GM10266 (cell line): ENCODE measurements at regions not wholly inside any gene's neighbourhood (a gene's known extent, or its start where the extent isn't known, plus 50 kb on each side); places are given as distances from the start of the nearest gene placed in this dataset.

Source experiments
- DNase-seq: peaks from one replicate; pipeline ENCODE4 v3.0.0; 2012; ENCODE audit errors: extremely low spot score
- TF ChIP-seq, protein P1 (sequence below): IDR thresholded peaks from 2 replicates; pipeline ENCODE4 v1.5.1; 2012; ENCODE audit warnings: mild to moderate bottlenecking, low read depth; ENCODE audit not compliant: control insufficient read depth, insufficient read depth; ENCODE audit errors: missing control alignments

DNA sequence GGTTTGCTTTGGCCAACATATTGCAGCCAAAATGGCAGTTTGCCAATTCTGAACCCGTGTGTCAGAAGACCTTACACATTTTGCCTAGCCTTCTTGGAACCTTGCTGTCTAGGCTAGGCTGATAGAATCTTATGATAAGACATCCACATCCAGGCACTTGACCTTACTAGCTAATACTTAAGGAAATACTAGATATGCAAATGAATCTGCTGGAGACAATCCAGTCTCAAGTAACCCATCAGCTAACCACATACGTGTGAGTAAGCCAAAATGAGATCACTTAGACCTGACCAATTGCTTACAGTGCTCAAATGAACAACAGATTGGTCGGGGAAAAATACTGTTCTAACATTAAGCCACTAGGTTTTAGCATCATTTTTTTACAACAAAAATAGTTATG, 1504.6 kb upstream of the CDH9 start:
- TF ChIP-seq, protein P1, sequence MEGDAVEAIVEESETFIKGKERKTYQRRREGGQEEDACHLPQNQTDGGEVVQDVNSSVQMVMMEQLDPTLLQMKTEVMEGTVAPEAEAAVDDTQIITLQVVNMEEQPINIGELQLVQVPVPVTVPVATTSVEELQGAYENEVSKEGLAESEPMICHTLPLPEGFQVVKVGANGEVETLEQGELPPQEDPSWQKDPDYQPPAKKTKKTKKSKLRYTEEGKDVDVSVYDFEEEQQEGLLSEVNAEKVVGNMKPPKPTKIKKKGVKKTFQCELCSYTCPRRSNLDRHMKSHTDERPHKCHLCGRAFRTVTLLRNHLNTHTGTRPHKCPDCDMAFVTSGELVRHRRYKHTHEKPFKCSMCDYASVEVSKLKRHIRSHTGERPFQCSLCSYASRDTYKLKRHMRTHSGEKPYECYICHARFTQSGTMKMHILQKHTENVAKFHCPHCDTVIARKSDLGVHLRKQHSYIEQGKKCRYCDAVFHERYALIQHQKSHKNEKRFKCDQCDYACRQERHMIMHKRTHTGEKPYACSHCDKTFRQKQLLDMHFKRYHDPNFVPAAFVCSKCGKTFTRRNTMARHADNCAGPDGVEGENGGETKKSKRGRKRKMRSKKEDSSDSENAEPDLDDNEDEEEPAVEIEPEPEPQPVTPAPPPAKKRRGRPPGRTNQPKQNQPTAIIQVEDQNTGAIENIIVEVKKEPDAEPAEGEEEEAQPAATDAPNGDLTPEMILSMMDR = no peak
- no peak for DNase-seq

DNA sequence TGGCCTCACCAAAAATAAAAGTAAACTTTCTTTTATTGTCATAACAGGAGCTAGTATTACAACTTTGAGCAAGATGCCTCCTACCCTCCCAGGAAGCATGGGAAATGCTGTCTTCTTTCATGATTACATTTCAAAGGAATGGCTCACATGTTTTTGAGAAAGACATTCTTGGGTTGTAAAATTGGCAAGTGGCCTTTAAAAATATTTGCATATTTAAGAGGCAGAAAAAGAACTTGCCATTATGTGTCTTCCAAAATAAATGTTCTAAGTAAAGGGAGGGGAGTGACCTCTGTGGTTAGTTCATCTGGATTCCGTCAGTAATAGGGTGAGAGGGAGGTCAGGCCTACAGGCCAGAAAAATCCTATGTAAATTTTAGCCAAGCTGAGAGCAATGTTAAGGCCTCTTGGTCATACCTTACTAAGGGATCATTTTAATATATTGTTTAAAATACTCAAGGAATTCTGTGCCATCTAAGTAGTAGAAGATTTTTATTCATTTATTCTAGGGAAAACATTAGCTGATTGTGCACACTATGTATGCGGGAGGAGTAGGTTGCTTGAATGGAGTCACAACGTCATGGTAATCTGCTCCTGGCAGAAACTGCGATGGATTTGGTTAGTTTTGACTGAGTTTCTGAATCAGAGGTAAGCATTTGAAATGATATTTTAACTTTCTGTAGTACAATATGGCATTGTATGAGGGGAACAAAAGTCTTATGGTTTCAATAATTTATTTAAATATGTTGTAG, 1485.7 kb upstream of the CDH9 start:
- DNase-seq = no peak
- TF ChIP-seq, protein P1 = no peak

DNA sequence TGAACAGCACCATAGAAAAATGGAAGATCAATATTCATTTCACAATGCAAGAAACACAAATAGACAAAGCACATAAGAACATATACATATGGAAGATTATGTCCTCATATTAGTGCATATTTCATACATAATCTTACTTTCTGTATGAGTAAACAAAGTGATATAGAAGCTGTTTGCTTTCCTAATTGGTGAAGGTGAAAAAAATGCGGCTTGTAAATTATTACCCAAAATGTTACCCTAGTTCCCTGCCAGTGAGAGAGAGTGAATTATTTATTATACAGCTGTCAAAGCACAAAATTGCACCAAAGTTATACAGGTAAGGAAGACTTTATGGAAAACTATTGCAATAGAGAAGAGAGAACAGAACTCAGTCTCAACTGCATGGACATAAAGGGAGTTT, 1485.0 kb upstream of the CDH9 start:
- TF ChIP-seq, protein P1 = no peak
- no peak for DNase-seq

DNA sequence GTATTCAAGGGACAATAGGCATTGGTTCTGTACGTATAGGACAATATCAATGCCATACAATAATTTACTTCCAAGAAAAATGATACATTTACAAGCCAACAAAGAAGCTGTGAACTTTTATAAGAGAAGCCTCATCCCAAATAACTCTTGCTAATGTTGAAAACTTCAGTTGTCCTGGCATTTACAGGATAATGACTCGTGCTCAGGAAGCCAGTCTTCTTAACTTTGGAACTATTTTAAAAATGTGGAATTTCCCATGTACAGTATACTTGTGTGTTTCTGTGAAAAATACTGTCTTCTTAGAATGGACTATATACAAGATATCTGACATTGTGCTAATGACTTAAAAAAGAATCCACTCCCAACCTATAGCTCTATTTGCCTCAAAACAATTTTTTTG, 1479.3 kb upstream of the CDH9 start:
- TF ChIP-seq, protein P1 = no peak
- DNase-seq = no peak

DNA sequence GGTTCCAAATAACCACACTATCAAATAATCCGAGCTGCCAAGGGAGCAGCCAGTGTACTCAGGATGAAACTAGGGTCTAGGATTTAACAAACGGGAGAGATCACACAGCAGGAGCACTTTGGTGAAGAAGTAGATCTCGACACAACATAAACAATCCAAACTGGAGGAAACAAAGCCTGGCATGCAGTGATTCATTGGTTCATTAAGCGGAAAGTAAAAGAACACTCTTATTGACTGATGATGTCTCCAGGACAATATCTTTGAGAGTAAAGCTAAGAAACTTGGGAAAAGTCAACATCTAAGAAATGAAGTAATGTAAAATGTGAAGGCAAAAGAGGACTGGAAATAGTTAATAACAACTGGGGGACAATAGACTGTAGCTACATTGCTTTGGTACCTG, 1478.3 kb upstream of the CDH9 start:
- TF ChIP-seq, protein P1 = no peak
- DNase-seq = no peak

DNA sequence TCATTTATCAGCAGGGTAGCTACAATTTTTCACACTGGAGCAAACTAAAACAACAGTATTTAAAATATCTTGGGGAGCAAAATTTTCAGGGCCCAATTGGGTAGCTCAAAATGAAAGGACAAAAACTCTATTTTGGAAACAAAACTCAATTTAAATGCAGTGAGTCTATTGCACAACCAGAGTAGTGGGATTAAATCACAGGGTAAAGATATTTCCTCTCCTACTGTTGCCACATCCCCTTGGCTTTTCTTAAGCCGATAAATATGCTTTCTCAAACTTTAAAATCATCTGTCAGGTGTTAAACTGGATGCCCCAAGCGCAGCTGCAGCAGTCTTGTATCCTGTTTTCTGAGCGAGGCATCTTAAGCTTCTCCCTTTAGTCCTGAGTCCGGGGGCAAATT, 1474.3 kb upstream of the CDH9 start:
- TF ChIP-seq, protein P1 = no peak
- DNase-seq = no peak

DNA sequence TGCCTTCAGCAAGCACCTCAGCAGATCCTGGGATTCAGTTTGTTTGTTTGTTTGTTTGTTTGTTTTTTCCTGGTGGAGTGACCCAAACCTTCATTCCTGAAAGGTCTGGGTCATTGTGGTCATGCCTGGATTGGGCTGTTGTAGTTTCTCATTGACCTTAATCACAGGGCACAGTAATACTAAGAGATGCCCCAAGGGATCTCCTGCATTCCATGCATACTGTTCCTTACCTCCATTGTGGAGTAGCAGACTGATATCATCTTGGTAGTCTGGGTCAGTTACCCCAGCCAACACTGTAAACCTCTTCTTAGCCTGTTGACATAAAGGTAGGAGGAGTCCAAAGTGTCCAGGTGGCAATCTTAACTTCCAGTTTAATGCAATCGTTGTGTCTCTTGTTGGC, 1466.7 kb upstream of the CDH9 start:
- TF ChIP-seq, protein P1 = no peak
- no peak for DNase-seq
